Liver (tissue), 7 donors: ENCODE measurements at regions not wholly inside any gene's neighbourhood (a gene's known extent, or its start where the extent isn't known, plus 50 kb on each side); places are given as distances from the start of the nearest gene placed in this dataset.

Experiments
- DNase-seq: peaks from one replicate; pipeline ENCODE4 v3.0.0-alpha.2; 2017; ENCODE audit warnings: low spot score
- H3K27ac ChIP-seq, 2 donors: one replicate each; pipeline ENCODE4 v1.7.0; 2013; ENCODE audit warnings: inconsistent platforms in 2 of 2, low read length in 2 of 2, control low read depth in 1 of 2, low read depth in 1 of 2, mild to moderate bottlenecking in 1 of 2
- H3K27me3 ChIP-seq, 4 donors: one replicate each; pipeline versions ENCODE4 v1.6.1 to v1.7.0; 2013; ENCODE audit warnings: low read length in 3 of 4, inconsistent platforms in 1 of 4, mild to moderate bottlenecking in 1 of 4, moderate library complexity in 1 of 4; ENCODE audit not compliant: control insufficient read depth in 4 of 4, insufficient read depth in 4 of 4
- H3K36me3 ChIP-seq, 4 donors: one replicate each; pipeline versions ENCODE4 v1.6.1 to v1.7.0; 2013; ENCODE audit warnings: low read length in 3 of 4, mild to moderate bottlenecking in 3 of 4, low read depth in 1 of 4, moderate library complexity in 1 of 4; ENCODE audit not compliant: control insufficient read depth in 4 of 4, insufficient read depth in 3 of 4
- H3K4me1 ChIP-seq, 4 donors: one replicate each; pipeline versions ENCODE4 v1.6.1 to v1.7.0; 2013; ENCODE audit warnings: low read length in 3 of 4, mild to moderate bottlenecking in 3 of 4, moderate library complexity in 1 of 4; ENCODE audit not compliant: control insufficient read depth in 4 of 4, insufficient read depth in 4 of 4
- H3K4me3 ChIP-seq, 3 donors: one replicate each; pipeline versions ENCODE4 v1.6.1 to v1.7.0; 2013; ENCODE audit warnings: low read length in 3 of 3, control low read depth in 1 of 3, low read depth in 1 of 3, mild to moderate bottlenecking in 1 of 3
- H3K9ac ChIP-seq, 2 donors: one replicate each; pipeline ENCODE4 v1.7.0; 2013; ENCODE audit warnings: low read length in 2 of 2, mild to moderate bottlenecking in 2 of 2, moderate library complexity in 2 of 2, control low read depth in 1 of 2, low read depth in 1 of 2
- H3K9me3 ChIP-seq, 4 donors: one replicate each; pipeline versions ENCODE4 v1.6.1 to v1.7.0; 2013; ENCODE audit warnings: low read length in 3 of 4; ENCODE audit not compliant: control insufficient read depth in 4 of 4
- EGR1 ChIP-seq, 2 donors: IDR thresholded peaks; 2 replicates each; pipeline ENCODE4 v1.6.1; 2016 to 2018; ENCODE audit warnings: antibody characterized with exemption in 2 of 2, low read depth in 2 of 2
- FOXA1 ChIP-seq: IDR thresholded peaks from 2 replicates; pipeline ENCODE4 v1.6.1; 2016; ENCODE audit warnings: antibody characterized with exemption
- FOXA2 ChIP-seq: IDR thresholded peaks from 2 replicates; pipeline ENCODE4 v1.6.1; 2016; ENCODE audit warnings: antibody characterized with exemption
- GABPA ChIP-seq, 2 donors: IDR thresholded peaks in 1 of 2; conservative IDR thresholded peaks in 1 of 2; 2 replicates each; pipeline ENCODE4 v1.6.1; 2016; ENCODE audit warnings: antibody characterized with exemption in 2 of 2, mild to moderate bottlenecking in 1 of 2, moderate library complexity in 1 of 2
- HNF4A ChIP-seq, 2 donors: conservative IDR thresholded peaks; 2 replicates each; pipeline ENCODE4 v1.6.1; 2016; ENCODE audit warnings: antibody characterized with exemption in 2 of 2, mild to moderate bottlenecking in 2 of 2
- HNF4G ChIP-seq: IDR thresholded peaks from 2 replicates; pipeline ENCODE4 v1.6.1; 2016; ENCODE audit warnings: antibody characterized with exemption
- MAX ChIP-seq: IDR thresholded peaks from 2 replicates; pipeline ENCODE4 v1.6.1; 2016; ENCODE audit warnings: antibody characterized with exemption
- NR2F2 ChIP-seq: IDR thresholded peaks from 2 replicates; pipeline ENCODE4 v1.6.1; 2016; ENCODE audit warnings: antibody characterized with exemption
- RAD21 ChIP-seq, 2 donors: IDR thresholded peaks; 2 replicates each; pipeline ENCODE4 v1.6.1; 2016; ENCODE audit warnings: antibody characterized with exemption in 2 of 2, mild to moderate bottlenecking in 2 of 2
- REST ChIP-seq: IDR thresholded peaks from 2 replicates; pipeline ENCODE4 v1.6.1; 2016; ENCODE audit warnings: antibody characterized with exemption, mild to moderate bottlenecking
- RXRA ChIP-seq, 2 donors: IDR thresholded peaks; 2 replicates each; pipeline ENCODE4 v1.6.1; 2017 to 2018; ENCODE audit warnings: antibody characterized with exemption in 2 of 2, mild to moderate bottlenecking in 1 of 2
- SP1 ChIP-seq: IDR thresholded peaks from 2 replicates; pipeline ENCODE4 v1.6.1; 2018; ENCODE audit warnings: antibody characterized with exemption, mild to moderate bottlenecking
- TAF1 ChIP-seq: conservative IDR thresholded peaks from 2 replicates; pipeline ENCODE4 v1.6.1; 2016; ENCODE audit warnings: antibody characterized with exemption, mild to moderate bottlenecking
- YY1 ChIP-seq: IDR thresholded peaks from 2 replicates; pipeline ENCODE4 v1.6.1; 2016; ENCODE audit warnings: antibody characterized with exemption, mild to moderate bottlenecking
- ZBTB33 ChIP-seq: IDR thresholded peaks from 2 replicates; pipeline ENCODE4 v1.6.1; 2016; ENCODE audit warnings: antibody characterized with exemption
- WGBS: extraction: QIAGEN DNeasy Blood & Tissue Kit; methylation state at CpG from one replicate; pipeline ENCODE4 v1.1.7; 2013; 5-methylcytosine and 5-hydroxymethylcytosine counted together
- donor health status: healthy.
- donor health status: healthy.
- donor health status: healthy.
- donor health status: healthy.

GRCh38 chr20:11426948-11427347 is 490.7 kb upstream of the BTBD3 start (continued):
- TF ChIP-seq ZBTB33: no peak
- TF ChIP-seq FOXA1: no peak
- no peak for TF ChIP-seq GABPA (IDR thresholded peaks at IDR 0.05 in 1 of 2, conservative IDR thresholded peaks at IDR 0.05 in 1 of 2)
- TF ChIP-seq NR2F2: no peak

- 64% methylated on average over 2 of the region's 2 CpGs for WGBS
Observed at GRCh38 chr20:11429168-11429567, 488.5 kb upstream of the BTBD3 start.

More at GRCh38 chr20:11429168-11429567, 488.5 kb upstream of the BTBD3 start:
- Histone ChIP-seq H3K9me3 (no peaks in the 10 kb centered on the region), H3K27me3 (no peaks in the 10 kb centered on the region), H3K4me3 (no peak overlapping the region), H3K27ac (no peak overlapping the region), H3K9ac (no peak overlapping the region), H3K4me1 (no peaks in the 10 kb centered on the region), H3K36me3 (no peaks in the 10 kb centered on the region)
- no peak for TF ChIP-seq HNF4A (conservative IDR thresholded peaks at IDR 0.05)
- TF ChIP-seq YY1: no peak
- no peak for TF ChIP-seq SP1
- no peak for TF ChIP-seq RXRA (IDR thresholded peaks at IDR 0.05)
- no peak for TF ChIP-seq MAX
- no peak for TF ChIP-seq HNF4G
- TF ChIP-seq TAF1: no peak
- TF ChIP-seq RAD21 (IDR thresholded peaks at IDR 0.05): no peak
- TF ChIP-seq ZBTB33: no peak
- TF ChIP-seq FOXA2: no peak
- no peak for TF ChIP-seq REST
- TF ChIP-seq EGR1 (IDR thresholded peaks at IDR 0.05; ENCODE audit: low read depth in 2 of 2): no peak
- DNase-seq: no peak
